Kidney tubule cell (primary cell): ENCODE measurements at regions not wholly inside any gene's neighbourhood (a gene's known extent, or its start where the extent isn't known, plus 50 kb on each side); places are given as distances from the start of the nearest gene placed in this dataset.
A peak's percentile ranks its signal among the peaks of the same experiment; 100 is the strongest.
"Not testable (repeated sequence)": the region's sequence is repeated elsewhere in the genome, so short reads cannot be mapped to it uniquely, and the experiment has no call there.

Experiments used
- DNase-seq: peaks from one replicate; pipeline ENCODE4 v3.0.0-alpha.2; 2018; ENCODE audit warnings: low spot score

GRCh38 chr11:101835506-101836063 lies 79.2 kb upstream of the CEP126 start:
- no peak for DNase-seq

DNA sequence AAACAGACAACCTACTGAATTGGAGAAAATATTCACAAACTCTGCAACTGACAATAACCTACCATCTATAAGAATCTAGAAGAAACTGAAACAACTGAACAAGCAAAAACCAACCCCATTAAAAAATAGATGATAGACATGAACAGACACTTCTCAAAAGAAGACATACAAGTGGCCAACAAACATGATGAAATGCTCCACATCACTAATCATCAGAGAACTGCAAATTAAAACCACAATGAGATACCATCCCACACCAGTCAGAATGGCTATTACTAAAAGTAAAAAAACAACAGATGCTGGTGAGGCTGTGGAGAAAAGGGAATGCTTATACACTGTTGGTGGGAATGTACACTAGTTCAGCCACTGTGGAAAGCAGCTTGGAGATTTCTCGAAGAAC lies 84.3 kb upstream of the CEP126 start:
- DNase-seq: not testable (repeated sequence)

DNA sequence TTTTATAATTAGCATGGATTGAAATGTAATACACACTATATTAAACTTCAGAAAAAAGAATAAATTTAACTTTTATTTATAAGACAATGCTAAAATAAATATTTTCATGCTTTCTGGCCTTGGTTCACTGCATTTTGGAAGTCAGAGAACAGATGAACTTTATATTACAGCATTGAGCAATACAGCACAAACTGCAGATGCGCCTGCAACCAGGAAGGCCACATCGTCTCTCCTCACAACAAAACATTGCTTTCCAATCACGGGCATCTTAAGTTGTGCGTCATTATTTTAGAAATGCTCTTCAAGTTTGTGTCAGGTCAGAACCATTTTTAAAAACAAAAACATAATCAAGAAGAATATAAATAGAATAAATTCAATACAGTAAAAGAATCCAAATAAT lies 89.3 kb upstream of the CEP126 start:
- DNase-seq: no peak

DNA sequence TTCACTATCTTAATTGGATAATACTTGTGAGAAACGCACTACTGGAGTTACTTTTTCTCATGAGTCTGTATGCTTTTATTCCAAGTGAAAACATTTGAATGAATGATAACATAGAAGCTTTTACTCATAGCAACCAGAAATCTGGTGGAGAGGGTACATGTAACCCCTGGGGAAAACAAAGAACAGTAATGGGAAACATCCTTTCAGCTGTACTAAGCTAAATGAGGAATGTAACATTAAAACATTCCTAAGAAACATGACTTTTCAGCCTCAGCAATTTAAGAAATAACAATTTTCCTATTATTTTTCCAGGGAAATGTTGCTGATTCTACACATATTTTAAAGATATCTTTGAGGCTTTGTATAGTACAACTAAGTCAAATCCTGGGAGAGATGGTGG lies 97.2 kb upstream of the CEP126 start:
- no peak for DNase-seq

GRCh38 chr11:101816613-101817012 lies 98.2 kb upstream of the CEP126 start:
- DNase-seq: no peak

DNA sequence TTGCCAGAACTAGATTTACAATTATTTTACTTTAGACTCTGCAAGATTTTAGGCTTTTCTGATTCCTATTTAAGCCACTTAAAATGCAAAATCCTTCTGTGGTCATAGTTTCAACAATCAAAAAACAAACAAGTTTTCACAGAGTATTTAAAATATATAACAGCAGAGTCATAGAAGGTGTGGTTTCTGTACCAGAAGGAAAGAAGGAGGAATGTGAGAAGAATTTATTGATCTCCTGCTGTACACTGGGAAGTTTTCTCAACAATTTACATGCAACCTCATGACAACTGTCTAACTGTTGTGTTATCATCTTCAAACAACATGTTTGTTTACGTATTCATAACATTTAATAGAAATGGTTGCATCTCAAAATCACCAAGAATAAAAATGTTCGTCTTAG lies 102.3 kb upstream of the CEP126 start:
- DNase-seq: peak; percentile 4

GRCh38 chr11:101810546-101810945 lies 104.3 kb upstream of the CEP126 start:
- DNase-seq: no peak

DNA sequence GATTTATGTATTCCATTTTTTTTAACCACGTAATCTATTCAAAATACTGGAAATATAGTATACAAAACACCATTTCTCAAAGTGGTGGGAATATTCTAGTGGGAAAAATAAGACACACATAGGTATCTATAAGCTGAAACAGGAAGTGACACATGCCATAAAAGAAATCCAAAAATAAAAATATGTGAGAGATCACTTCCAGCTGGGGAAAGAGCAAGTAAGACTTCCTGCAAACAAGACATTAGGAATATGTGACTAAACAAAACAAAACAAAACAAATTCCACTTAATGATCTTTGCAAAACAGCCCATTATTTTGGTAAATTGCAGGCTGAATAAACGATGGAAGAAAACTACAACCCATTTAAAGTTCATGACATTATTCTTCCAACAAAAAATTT lies 107.3 kb upstream of the CEP126 start:
- no peak for DNase-seq

DNA sequence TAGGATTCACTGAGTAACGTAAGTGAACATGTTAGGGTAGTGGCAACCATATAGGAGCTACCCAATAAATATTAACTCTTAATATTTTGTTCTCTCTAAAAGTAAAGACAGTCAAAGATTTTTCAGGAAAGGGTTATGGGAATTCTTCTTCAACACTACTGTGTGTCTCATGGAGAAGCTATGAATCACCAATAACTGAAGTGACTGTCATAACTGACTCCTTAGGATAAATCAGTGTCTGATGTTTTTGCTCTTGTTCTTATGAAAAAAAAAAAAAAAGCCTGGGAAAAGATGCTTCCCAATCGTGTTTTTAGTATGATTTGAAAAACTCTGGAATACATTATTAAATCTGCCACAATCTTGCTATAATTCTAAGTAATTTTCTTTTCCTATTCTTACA lies 111.2 kb upstream of the CEP126 start:
- no peak for DNase-seq

DNA sequence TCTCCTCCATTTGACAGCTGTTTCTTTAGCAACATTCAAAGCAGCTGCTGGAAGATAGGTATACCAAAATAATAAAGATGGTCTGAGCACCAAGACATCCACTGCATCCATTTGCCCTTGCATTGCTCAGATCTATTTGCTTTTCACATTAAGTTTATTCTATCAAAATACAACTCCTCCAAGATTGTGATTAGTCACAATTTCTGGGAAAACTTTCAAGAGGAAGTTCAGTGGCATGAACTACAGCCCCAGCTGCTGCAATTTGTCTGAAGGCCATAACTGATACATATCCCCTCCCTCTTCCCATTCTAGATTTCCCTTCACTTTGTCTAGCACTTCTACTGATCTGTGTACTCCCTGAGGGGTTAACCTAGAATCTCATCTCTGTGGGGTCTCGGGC lies 117.5 kb upstream of the CEP126 start:
- no peak for DNase-seq

DNA sequence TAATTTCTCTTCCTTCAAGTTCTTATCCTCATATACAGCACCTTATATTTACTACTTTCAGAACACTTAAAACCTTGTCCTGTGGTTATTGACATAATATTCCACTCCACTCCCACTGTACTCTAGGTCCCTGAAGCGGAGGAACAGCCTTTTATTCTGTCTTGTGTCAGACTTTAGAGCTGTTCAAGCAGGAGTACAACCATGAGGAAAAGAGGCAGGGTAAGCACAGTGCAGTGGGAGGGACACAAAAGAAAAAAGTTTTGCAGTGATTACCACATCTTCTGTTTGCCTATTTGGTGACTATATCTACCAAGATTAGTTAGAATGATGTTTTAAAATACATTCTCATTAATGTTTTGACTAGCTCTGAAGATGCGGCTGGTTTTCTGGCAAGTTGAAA lies 122.0 kb upstream of the CEP126 start:
- DNase-seq: no peak

- no peak for DNase-seq
These were observed 127.9 kb upstream of the CEP126 start for GRCh38 chr11:101786916-101787315.

- no peak for DNase-seq
These were observed 128.4 kb upstream of the CEP126 start for GRCh38 chr11:101786421-101786820.

DNA sequence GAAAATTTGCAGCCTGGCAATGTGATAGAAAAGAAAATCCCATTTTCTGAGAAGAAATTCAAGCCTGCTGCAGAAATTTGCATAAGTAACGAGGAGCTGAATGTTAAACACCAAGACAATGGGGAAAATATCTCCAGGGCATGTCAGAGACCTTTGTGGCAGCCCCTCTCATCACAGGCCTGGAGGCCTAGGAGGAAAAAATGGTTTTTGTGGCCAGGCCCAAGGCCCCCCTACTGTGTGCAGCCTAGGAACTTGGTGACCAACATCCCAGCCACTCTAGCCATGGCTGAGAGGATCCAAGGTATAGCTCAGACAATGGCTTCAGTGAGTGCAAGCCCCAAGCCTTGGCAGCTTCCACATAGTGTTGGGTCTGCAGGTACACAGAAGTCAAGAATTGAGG lies 135.6 kb upstream of the CEP126 start:
- not testable (repeated sequence) for DNase-seq

DNA sequence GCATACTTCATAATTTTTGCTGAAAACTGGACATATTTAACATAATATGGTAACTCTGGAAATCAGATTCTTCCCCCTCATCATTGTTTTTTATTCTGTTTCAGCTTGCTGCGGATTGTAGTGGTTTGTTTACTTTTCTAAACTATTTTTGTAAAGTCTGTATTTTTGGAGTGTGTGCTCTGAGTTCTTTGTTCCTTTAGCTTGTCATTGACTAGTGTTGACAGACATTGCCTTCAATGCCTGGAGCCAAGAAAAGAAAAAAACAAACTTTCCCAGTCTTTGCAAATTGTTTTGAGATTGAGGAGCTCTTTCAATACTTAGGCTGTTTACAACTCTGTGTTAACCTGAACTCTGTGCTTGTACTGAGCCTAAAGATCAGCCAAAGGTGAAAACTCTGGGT lies 137.3 kb upstream of the CEP126 start:
- no peak for DNase-seq

- DNase-seq: no peak
These were observed 139.8 kb upstream of the CEP126 start for GRCh38 chr11:101775033-101775432.

- no peak for DNase-seq
These were observed 144.2 kb upstream of the CEP126 start for GRCh38 chr11:101770648-101771047.

DNA sequence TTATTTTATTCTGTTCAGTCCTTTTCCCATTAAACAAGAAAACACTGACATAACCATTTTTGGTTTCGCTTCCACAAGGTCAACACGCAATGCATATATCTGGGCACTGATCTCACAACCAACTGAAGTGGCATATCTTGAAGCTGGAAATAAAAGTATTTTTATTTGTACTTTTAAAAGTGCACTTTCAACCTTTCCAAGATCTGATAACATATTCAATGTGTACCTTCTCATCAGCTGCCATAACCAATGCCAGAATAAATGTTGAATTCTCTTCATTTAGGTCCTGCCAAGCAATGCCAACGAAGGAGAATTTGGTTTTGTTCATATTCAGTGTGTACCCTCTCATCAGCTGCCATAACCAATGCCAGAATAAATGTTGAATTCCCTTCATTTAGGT lies 148.9 kb upstream of the CEP126 start:
- no peak for DNase-seq

DNA sequence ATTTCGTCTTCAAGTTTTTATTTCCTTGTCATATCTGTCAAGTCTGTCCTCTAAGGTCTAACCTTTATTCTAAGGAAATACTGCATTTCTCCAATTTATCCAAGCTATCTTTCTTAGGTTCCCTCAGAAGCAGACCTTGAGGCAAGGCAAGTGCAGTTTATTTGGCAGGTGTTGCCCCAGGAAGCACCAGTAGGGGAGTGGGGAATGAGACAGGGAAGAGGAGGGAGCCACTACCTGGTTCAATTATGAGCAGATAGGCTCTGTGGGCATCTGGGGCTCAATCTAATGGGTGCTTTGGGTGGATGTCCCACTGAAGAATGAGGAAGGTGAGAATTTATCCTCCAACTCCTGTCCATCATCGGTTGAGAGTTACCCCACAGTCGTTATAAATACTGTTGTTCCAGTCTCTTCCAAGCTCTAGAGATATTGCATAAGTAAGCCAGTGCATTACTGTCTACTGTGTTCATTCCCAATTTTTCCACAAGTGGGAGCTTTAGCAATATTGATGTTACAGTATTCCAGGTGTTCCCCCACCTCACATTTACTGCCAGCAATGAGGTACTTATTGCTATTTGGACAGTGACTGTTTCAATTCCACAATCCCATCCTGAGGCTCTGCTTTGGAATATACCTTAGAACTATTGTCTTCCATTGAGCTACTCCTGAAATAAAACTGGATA lies 154.9 kb upstream of the CEP126 start:
- DNase-seq: no peak

DNA sequence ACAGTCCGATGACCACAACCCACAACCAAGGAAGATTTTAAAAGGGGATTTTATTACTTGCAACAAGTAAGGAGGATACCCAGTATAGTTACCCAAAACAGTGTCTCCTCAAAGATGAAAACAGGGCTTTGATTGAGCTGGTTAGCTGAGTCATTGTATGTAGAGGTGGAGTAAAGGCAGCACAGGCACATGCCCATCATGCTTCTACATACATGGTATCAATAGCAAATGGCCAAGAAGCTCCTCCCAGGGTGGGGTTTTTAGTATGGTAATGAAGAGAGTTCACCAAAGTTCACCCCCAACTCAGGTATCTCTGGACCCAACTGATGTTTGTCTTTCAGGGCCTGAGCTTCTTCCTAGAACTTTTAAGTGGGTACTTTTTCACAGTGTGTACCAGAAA lies 157.1 kb upstream of the CEP126 start:
- no peak for DNase-seq

GRCh38 chr11:101748572-101749344 lies 165.0 kb upstream of the TRPC6 start:
- no peak for DNase-seq

GRCh38 chr11:101745756-101746155 lies 161.9 kb upstream of the TRPC6 start:
- DNase-seq: no peak

GRCh38 chr11:101743828-101744227 lies 160.0 kb upstream of the TRPC6 start:
- DNase-seq: no peak
